ENCODE measurements at regions not wholly inside any gene's neighbourhood (a gene's known extent, or its start where the extent isn't known, plus 50 kb on each side); places are given as distances from the start of the nearest gene placed in this dataset.
"Not testable (repeated sequence)": the region's sequence is repeated elsewhere in the genome, so short reads cannot be mapped to it uniquely, and the experiment has no call there.

DNA sequence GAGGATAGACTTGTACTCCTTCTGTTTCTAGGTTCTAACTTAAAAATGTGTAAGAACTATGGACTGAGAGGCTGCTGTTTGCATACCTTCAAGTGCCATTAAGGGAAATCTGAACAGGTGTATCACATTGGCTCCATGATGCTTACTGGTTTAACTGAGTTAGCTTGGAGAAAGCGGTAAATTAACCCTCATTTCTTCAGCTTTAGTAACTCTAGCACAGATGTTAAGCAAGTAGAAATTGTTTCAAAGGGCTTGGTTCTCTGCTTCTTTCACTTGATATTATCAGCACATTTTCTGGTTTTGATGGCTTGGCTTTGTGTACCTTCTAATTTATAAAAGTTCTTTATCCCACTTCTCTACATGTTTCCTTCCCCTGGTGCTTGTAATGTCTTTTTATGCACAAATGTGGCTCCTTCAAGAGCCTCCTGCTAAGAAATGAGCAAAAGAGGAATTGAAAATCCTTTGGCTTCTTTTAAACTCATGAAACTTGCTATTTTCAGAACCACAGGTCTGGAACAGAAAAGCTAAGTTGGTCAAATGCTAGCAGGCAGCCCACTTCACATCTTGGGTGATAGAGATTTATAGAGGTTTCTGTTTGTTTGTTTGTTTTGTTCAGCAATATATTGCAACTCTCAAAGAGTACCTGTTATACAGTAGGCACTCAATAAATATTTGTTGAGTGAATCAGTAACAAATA lies 249.9 kb upstream of the THUMPD2 start:
- WGBS (ENCODE audit: extremely low coverage, insufficient coverage, insufficient read length), result no CpG with 5 or more reads among the region's 1 CpG
- H3K79me1 ChIP-seq (ENCODE audit: low read length), result no peaks in the 10 kb centered on the region
- H3K4ac ChIP-seq (ENCODE audit: low read depth, low read length), result no peak overlapping the region
- no peak overlapping the region for H3K18ac ChIP-seq (ENCODE audit: low read length)
- no peaks in the 10 kb centered on the region for H3K36me3 ChIP-seq (ENCODE audit: control insufficient read depth in 1 of 2, insufficient read depth in 2 of 2, low read length in 2 of 2)
- H3K27me3 ChIP-seq (ENCODE audit: insufficient read depth, low read length), result no peaks in the 10 kb centered on the region
- H3K9ac ChIP-seq (ENCODE audit: low read length), result no peak overlapping the region
- no peak for DNase-seq
- H3K23ac ChIP-seq (ENCODE audit: low read length), result no peak overlapping the region
- no peak overlapping the region for H3K14ac ChIP-seq (ENCODE audit: low read length)
- H3K27ac ChIP-seq (ENCODE audit: low read depth, low read length), result no peak overlapping the region
- no peak overlapping the region for H2BK120ac ChIP-seq (ENCODE audit: insufficient read depth, low read length, poor library complexity)
- no peaks in the 10 kb centered on the region for H3K4me1 ChIP-seq (ENCODE audit: control insufficient read depth in 1 of 2, insufficient read depth in 2 of 2, low read length in 2 of 2)
- H4K12ac ChIP-seq (ENCODE audit: low read depth, low read length), result no peak overlapping the region
- H3K4me2 ChIP-seq (ENCODE audit: low read length), result no peak overlapping the region
- no peak overlapping the region for H4K91ac ChIP-seq (ENCODE audit: low read depth, low read length)
- H4K8ac ChIP-seq (ENCODE audit: low read depth, low read length), result no peak overlapping the region
- H2BK12ac ChIP-seq (ENCODE audit: low read length), result no peak overlapping the region
- H3K9me3 ChIP-seq (ENCODE audit: insufficient read depth, low read depth, low read length), result no peaks in the 10 kb centered on the region
- no peak overlapping the region for H2BK5ac ChIP-seq (ENCODE audit: low read depth, low read length, poor library complexity)
- H3K79me2 ChIP-seq (ENCODE audit: control insufficient read depth, insufficient read depth, low read length, poor library complexity), result no peaks in the 10 kb centered on the region
- H3K4me3 ChIP-seq (ENCODE audit: low read depth, low read length), result no peak overlapping the region
- no peak overlapping the region for H2AFZ ChIP-seq (ENCODE audit: insufficient read depth, low read length, poor library complexity)
- no peak overlapping the region for H2AK5ac ChIP-seq (ENCODE audit: low read length)

DNA sequence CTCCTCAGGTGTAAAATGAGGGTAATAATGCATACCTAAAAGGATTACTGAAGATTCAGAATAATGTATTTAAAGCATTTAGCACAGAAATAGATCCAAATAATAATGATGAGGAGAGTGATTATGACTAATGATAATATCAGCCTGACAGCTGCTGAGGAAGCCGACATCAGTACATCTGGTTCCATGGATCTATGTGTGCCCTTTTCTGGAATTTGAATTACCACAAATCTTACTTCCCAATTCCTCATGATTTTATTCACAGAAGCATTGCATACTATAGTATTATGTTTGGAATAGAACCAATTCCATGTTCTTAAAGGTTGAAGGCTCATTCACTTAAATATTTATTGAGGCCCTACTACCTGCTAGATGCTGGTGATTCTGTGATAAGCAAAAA lies 248.9 kb upstream of the THUMPD2 start:
- H2BK12ac ChIP-seq (ENCODE audit: low read length), result no peak overlapping the region
- H3K18ac ChIP-seq (ENCODE audit: low read length), result no peak overlapping the region
- H3K36me3 ChIP-seq (ENCODE audit: control insufficient read depth in 1 of 2, insufficient read depth in 2 of 2, low read length in 2 of 2), result no peaks in the 10 kb centered on the region
- no peak overlapping the region for H4K12ac ChIP-seq (ENCODE audit: low read depth, low read length)
- no peak overlapping the region for H3K27ac ChIP-seq (ENCODE audit: low read depth, low read length)
- no peak overlapping the region for H3K4me3 ChIP-seq (ENCODE audit: low read depth, low read length)
- no peak overlapping the region for H3K4me2 ChIP-seq (ENCODE audit: low read length)
- no peak overlapping the region for H2BK120ac ChIP-seq (ENCODE audit: insufficient read depth, low read length, poor library complexity)
- H3K23ac ChIP-seq (ENCODE audit: low read length), result no peak overlapping the region
- no peaks in the 10 kb centered on the region for H3K79me2 ChIP-seq (ENCODE audit: control insufficient read depth, insufficient read depth, low read length, poor library complexity)
- H3K4ac ChIP-seq (ENCODE audit: low read depth, low read length), result no peak overlapping the region
- no peak overlapping the region for H2AFZ ChIP-seq (ENCODE audit: insufficient read depth, low read length, poor library complexity)
- no peak overlapping the region for H2BK5ac ChIP-seq (ENCODE audit: low read depth, low read length, poor library complexity)
- no peak overlapping the region for H4K8ac ChIP-seq (ENCODE audit: low read depth, low read length)
- H3K14ac ChIP-seq (ENCODE audit: low read length), result no peak overlapping the region
- H3K9ac ChIP-seq (ENCODE audit: low read length), result no peak overlapping the region
- no peak for DNase-seq
- H3K27me3 ChIP-seq (ENCODE audit: insufficient read depth, low read length), result no peaks in the 10 kb centered on the region
- WGBS (ENCODE audit: extremely low coverage, insufficient coverage, insufficient read length), result no CpG with 5 or more reads among the region's 1 CpG
- no peaks in the 10 kb centered on the region for H3K79me1 ChIP-seq (ENCODE audit: low read length)
- H4K91ac ChIP-seq (ENCODE audit: low read depth, low read length), result no peak overlapping the region
- H3K9me3 ChIP-seq (ENCODE audit: insufficient read depth, low read depth, low read length), result no peaks in the 10 kb centered on the region
- H3K4me1 ChIP-seq (ENCODE audit: control insufficient read depth in 1 of 2, insufficient read depth in 2 of 2, low read length in 2 of 2), result no peaks in the 10 kb centered on the region
- H2AK5ac ChIP-seq (ENCODE audit: low read length), result no peak overlapping the region

DNA sequence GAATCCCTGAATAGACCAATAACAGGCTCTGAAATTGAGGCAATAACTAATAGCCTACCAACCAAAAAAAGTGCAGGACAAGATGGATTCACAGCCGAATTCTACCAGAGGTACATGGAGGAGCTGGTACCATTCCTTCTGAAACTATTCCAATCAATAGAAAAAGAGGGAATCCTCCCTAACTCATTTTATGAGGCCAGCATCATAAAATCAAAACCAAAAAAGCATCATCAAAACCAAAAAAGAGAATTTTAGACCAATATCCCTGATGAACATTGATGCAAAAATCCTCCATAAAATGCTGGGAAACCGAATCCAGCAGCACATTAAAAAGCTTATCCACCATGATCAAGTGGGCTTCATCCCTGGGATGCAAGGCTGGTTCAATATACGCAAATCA lies 246.2 kb upstream of the THUMPD2 start:
- H3K4me1 ChIP-seq (ENCODE audit: control insufficient read depth in 1 of 2, insufficient read depth in 2 of 2, low read length in 2 of 2); H3K79me2 ChIP-seq (ENCODE audit: control insufficient read depth, insufficient read depth, low read length, poor library complexity); H3K27ac ChIP-seq (ENCODE audit: low read depth, low read length); H3K9me3 ChIP-seq (ENCODE audit: insufficient read depth, low read depth, low read length); H2AFZ ChIP-seq (ENCODE audit: insufficient read depth, low read length, poor library complexity); H3K14ac ChIP-seq (ENCODE audit: low read length); H3K23ac ChIP-seq (ENCODE audit: low read length); H3K36me3 ChIP-seq (ENCODE audit: control insufficient read depth in 1 of 2, insufficient read depth in 2 of 2, low read length in 2 of 2); H4K12ac ChIP-seq (ENCODE audit: low read depth, low read length); H4K91ac ChIP-seq (ENCODE audit: low read depth, low read length); H3K18ac ChIP-seq (ENCODE audit: low read length); H3K4ac ChIP-seq (ENCODE audit: low read depth, low read length); H2BK120ac ChIP-seq (ENCODE audit: insufficient read depth, low read length, poor library complexity); H3K27me3 ChIP-seq (ENCODE audit: insufficient read depth, low read length); H2AK5ac ChIP-seq (ENCODE audit: low read length); H3K4me2 ChIP-seq (ENCODE audit: low read length); H2BK5ac ChIP-seq (ENCODE audit: low read depth, low read length, poor library complexity); H4K8ac ChIP-seq (ENCODE audit: low read depth, low read length); H3K79me1 ChIP-seq (ENCODE audit: low read length); H2BK12ac ChIP-seq (ENCODE audit: low read length); H3K9ac ChIP-seq (ENCODE audit: low read length); H3K4me3 ChIP-seq (ENCODE audit: low read depth, low read length): not testable (repeated sequence)
- no CpG with 5 or more reads among the region's 3 CpGs for WGBS (ENCODE audit: extremely low coverage, insufficient coverage, insufficient read length)
- peak in 1 of 2 donors; percentile 45 for DNase-seq

DNA sequence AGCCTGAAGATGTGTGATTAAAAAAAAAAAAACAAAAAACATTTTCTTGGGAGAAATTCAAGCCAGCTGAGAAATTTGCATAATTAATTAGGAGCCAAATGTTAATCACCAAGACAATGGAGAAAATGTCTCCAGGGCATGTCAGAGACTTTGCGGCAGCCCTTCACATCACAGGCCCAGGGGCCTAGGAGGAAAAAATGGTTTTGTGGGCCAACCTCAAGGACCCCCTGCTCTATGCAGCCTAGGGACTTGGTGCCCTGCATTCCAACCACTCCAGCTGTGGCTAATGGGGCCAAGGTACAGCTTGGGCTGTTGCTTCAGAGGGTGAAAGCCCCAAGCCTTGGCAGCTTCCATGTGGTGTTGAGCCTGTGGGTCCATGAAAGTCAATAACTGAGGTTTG lies 241.9 kb upstream of the THUMPD2 start:
- WGBS (ENCODE audit: extremely low coverage, insufficient coverage, insufficient read length), result no CpG with 5 or more reads among the region's 1 CpG

More for the DNA sequence above, 241.9 kb upstream of the THUMPD2 start:
- Histone ChIP-seq H3K9me3 (ENCODE audit: insufficient read depth, low read depth, low read length) (peaks cover 6% of the 10 kb centered on the region), H2AK5ac (ENCODE audit: low read length) (no peak overlapping the region), H3K79me2 (ENCODE audit: control insufficient read depth, insufficient read depth, low read length, poor library complexity) (no peaks in the 10 kb centered on the region), H3K14ac (ENCODE audit: low read length) (no peak overlapping the region), H3K4me3 (ENCODE audit: low read depth, low read length) (no peak overlapping the region), H2BK5ac (ENCODE audit: low read depth, low read length, poor library complexity) (no peak overlapping the region), H3K4ac (ENCODE audit: low read depth, low read length) (no peak overlapping the region), H3K18ac (ENCODE audit: low read length) (no peak overlapping the region), H3K4me2 (ENCODE audit: low read length) (no peak overlapping the region), H4K8ac (ENCODE audit: low read depth, low read length) (no peak overlapping the region), H3K9ac (ENCODE audit: low read length) (no peak overlapping the region), H3K79me1 (ENCODE audit: low read length) (no peaks in the 10 kb centered on the region), H3K27me3 (ENCODE audit: insufficient read depth, low read length) (no peaks in the 10 kb centered on the region), H3K27ac (ENCODE audit: low read depth, low read length) (no peak overlapping the region), H2BK12ac (ENCODE audit: low read length) (no peak overlapping the region), H3K36me3 (ENCODE audit: control insufficient read depth in 1 of 2, insufficient read depth in 2 of 2, low read length in 2 of 2) (no peaks in the 10 kb centered on the region), H4K12ac (ENCODE audit: low read depth, low read length) (no peak overlapping the region), H2BK120ac (ENCODE audit: insufficient read depth, low read length, poor library complexity) (no peak overlapping the region), H2AFZ (ENCODE audit: insufficient read depth, low read length, poor library complexity) (no peak overlapping the region), H4K91ac (ENCODE audit: low read depth, low read length) (no peak overlapping the region), H3K4me1 (ENCODE audit: control insufficient read depth in 1 of 2, insufficient read depth in 2 of 2, low read length in 2 of 2) (no peaks in the 10 kb centered on the region), H3K23ac (ENCODE audit: low read length) (no peak overlapping the region)
- no peak for DNase-seq

Measured in trophoblast cell (in vitro differentiated cells and primary cell).